Skeletal muscle satellite cell (primary cell): ENCODE measurements at regions not wholly inside any gene's neighbourhood (a gene's known extent, or its start where the extent isn't known, plus 50 kb on each side); places are given as distances from the start of the nearest gene placed in this dataset.
"Not testable (repeated sequence)": the region's sequence is repeated elsewhere in the genome, so short reads cannot be mapped to it uniquely, and the experiment has no call there.

ENCODE experiments used
- H3K27me3 ChIP-seq: 2 replicates; pipeline ENCODE4 v1.7.0; 2013; ENCODE audit warnings: low read length; ENCODE audit not compliant: control insufficient read depth, insufficient read depth
- H3K36me3 ChIP-seq: 2 replicates; pipeline ENCODE4 v1.7.0; 2013; ENCODE audit warnings: mild to moderate bottlenecking, control low read depth, low read length; ENCODE audit not compliant: insufficient read depth
- H3K4me1 ChIP-seq: 2 replicates; pipeline ENCODE4 v1.7.0; 2013; ENCODE audit warnings: low read length; ENCODE audit not compliant: control insufficient read depth, insufficient read depth
- H3K4me2 ChIP-seq: 2 replicates; pipeline ENCODE4 v1.7.0; 2013; ENCODE audit warnings: mild to moderate bottlenecking, low read length
- H3K4me3 ChIP-seq: 2 replicates; pipeline ENCODE4 v1.7.0; 2013; ENCODE audit warnings: low read length
- H3K9ac ChIP-seq: 2 replicates; pipeline ENCODE4 v1.7.0; 2013; ENCODE audit warnings: mild to moderate bottlenecking, low read depth, low read length, moderate library complexity
- H3K9me3 ChIP-seq: replicated peaks from 2 replicates; pipeline ENCODE4 v1.7.0; 2013; ENCODE audit warnings: mild to moderate bottlenecking, control low read depth, low read length

DNA sequence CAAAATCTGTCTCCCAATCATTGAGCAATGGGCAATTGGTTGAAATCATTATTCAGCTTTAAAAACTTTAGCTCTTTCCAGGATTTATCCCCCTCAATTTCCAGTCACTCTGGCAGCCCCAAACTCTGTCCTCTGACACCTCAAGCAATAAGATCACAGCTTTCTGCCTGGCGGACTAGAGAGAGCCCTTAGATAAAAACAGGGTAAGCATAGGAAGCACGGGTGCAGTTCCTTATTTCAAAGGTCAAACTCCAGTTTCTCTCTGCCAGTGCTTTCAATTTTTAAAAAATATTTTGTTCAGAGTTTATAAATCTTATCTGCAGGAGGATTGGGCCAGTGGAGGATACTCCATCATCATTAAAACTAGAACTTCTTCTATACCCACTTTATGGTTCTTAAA, 200.8 kb upstream of the PLGLB2 start:
- not testable (repeated sequence) for H3K9me3 ChIP-seq, H3K4me2 ChIP-seq, H3K4me3 ChIP-seq, H3K27me3 ChIP-seq, H3K9ac ChIP-seq, H3K4me1 ChIP-seq, H3K36me3 ChIP-seq

DNA sequence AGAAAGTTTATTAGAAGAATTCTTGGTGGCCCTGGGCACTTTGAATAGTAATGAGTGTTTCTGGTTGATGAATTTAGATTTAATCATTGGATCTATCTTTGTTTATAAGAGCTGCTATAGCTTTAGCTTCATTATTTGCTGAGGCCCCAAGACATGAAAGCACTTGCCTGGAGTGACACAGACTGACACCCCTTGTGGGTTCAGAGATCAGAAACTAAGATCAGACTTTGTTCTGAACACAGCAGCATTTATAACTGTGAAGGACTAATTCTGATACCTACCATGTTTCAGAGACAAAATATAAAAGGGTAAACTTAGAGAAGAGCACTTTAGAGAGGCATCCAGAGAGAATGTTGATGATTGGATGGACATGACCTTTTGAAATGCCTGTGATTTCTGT, 199.9 kb upstream of the PLGLB2 start:
- not testable (repeated sequence) for H3K4me1 ChIP-seq, H3K36me3 ChIP-seq, H3K9ac ChIP-seq, H3K4me3 ChIP-seq, H3K9me3 ChIP-seq, H3K27me3 ChIP-seq, H3K4me2 ChIP-seq

DNA sequence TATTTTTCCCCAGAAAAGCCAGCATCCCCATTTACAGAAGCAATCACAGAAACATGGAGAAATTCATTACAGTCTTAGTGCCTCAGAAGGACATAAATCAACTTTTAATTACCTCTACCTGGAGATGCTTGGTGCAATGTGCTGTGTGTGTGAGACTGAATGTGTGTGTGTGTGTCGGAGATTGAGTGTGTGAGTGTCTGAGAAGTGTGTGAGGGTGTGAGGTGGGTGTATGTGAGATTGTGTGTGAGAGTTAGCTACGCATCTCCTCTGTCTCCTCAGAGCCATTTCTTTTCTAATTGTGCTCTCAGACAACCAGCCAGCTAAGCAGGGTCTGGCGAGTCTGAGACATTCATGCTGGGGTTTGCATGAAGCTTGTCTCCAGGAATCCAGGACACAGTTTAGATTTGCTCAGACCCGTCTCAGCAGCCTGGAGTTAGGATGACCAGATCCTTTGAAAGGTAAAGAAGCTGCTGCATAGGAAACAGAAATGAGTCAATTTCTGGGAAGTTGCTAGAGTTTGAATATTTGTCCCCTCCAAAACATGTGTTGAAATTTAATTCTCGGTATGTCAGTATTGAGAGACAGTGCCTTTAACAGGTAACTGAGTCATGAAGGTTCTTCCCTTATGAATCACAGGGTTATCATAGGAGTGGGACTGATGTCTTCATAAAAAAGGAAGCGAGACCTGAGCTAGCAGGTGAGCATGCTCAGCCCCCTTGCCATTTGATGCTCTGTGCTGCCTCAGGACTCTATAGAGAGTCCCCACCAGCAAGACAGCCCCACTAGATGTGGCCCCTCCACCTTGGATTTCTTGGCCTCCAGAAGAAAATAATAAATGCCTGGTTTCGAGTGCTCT, 199.0 kb upstream of the PLGLB2 start:
- not testable (repeated sequence) for H3K9ac ChIP-seq, H3K27me3 ChIP-seq, H3K4me2 ChIP-seq, H3K4me3 ChIP-seq, H3K4me1 ChIP-seq, H3K36me3 ChIP-seq, H3K9me3 ChIP-seq

DNA sequence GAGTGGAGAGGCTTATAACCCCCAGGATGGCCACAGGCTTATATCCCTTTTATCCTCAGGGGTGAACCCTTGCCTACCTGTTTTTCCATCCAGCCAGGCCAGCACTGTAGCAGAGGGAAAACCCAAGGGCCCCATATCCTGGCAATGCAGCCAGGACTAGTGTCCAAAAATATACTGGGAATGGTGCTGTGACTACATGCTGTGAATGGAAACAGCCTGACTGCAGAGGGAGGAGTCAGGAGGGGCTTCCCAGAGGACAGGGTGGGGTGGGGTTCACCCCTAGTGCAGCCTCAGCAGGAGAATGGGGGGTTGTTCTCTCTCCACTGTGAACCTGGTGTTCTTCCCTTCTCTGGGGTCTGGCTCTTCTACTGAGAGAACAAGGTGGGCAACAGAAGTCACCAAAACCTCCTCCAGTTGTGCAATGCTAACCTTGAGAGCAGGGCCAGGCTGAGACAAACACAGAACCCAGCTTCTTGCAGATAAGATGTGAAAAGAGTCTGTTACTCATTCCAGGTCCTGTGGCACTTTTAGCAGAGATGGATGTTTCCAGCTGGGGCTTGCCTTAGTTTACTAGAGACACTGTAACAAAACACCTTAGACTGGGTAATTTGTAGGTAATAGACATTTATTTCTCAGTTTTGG, 198.2 kb upstream of the PLGLB2 start:
- H3K36me3 ChIP-seq, H3K27me3 ChIP-seq, H3K4me2 ChIP-seq, H3K4me3 ChIP-seq, H3K4me1 ChIP-seq, H3K9ac ChIP-seq, H3K9me3 ChIP-seq: not testable (repeated sequence)

DNA sequence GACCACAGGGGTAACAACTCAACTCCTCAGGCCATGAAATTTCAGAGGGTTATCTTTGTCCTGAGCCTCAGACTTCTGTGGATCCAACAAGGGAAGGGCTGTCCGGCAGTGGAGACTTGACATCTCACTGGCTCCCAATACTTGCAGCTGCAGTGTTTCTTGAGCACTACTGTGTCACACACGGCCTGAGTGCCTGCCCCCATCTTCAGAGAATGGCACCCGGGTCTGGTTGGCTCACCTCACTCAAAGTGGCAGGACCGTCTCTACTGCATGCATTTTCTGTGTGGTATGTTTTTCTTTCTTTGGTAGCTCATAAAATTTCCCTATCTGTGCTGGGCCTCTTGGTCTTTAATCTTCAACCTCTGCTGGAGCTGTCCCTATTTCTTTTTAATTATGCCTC, 193.2 kb upstream of the PLGLB2 start:
- H3K4me1 ChIP-seq, H3K36me3 ChIP-seq, H3K9ac ChIP-seq, H3K4me3 ChIP-seq, H3K9me3 ChIP-seq, H3K27me3 ChIP-seq, H3K4me2 ChIP-seq: not testable (repeated sequence)

DNA sequence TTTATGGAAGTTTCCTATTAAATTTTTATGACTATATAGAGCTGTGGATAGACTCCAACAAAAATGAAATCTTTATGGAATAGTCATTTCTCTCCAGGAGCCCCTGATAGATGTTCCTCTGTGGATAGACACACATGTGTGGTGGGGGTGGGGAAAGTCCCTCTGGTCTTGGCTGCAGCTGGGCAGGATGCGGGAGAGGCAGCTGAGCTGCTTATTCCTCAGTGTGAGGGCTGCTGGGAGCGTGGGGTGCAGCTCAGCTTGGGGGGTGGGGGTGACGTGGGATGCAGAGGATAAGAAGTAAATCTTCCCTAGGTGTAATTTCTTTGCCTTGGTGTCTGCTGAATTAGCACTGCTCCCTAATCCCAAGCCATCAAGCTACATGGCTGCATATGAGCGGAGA, 192.8 kb upstream of the PLGLB2 start:
- not testable (repeated sequence) for H3K4me1 ChIP-seq, H3K4me2 ChIP-seq, H3K9ac ChIP-seq, H3K4me3 ChIP-seq, H3K9me3 ChIP-seq, H3K36me3 ChIP-seq, H3K27me3 ChIP-seq

DNA sequence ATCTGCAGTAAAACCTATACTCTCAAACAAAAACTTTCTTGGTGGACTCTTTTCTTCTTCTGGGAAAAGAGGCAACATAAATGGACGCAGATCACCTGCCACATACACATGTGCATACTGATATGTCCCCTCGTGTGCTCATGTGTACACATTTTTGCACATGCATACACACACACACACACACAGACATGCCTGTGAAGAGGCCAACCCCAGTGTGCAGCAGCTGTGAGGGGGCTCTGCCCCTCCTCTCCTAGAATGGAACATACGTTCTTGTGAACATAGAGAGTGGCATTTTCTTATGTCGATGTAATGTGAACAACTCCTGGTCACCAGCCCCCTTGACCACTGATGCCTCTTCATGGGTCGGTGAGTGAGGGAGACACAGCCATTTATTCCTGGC, 188.9 kb upstream of the PLGLB2 start:
- not testable (repeated sequence) for H3K36me3 ChIP-seq, H3K4me3 ChIP-seq

DNA sequence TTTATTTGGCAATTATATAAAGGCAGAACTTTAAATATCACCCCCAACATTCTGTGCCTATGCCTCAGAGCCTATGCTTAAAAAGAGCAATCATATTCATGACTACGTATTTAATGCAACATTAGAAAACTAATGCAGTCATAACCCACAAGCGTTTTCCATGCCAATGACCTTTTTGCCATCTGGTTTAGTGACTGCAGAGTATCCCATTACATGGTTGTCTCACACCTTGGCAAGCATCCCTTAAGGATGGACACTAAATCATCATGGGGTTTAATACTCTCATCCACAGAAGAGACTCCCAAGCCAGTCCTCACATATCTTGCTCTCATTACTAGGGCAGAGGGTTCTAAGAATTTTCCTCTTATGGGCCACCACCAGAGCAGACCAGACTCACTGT, 188.2 kb upstream of the PLGLB2 start:
- not testable (repeated sequence) for H3K4me2 ChIP-seq, H3K9me3 ChIP-seq, H3K9ac ChIP-seq, H3K4me3 ChIP-seq, H3K36me3 ChIP-seq, H3K27me3 ChIP-seq, H3K4me1 ChIP-seq

More for the DNA sequence above, 188.9 kb upstream of the PLGLB2 start:
- H3K9me3 ChIP-seq, H3K4me2 ChIP-seq, H3K9ac ChIP-seq, H3K27me3 ChIP-seq, H3K4me1 ChIP-seq: not testable (repeated sequence)

DNA sequence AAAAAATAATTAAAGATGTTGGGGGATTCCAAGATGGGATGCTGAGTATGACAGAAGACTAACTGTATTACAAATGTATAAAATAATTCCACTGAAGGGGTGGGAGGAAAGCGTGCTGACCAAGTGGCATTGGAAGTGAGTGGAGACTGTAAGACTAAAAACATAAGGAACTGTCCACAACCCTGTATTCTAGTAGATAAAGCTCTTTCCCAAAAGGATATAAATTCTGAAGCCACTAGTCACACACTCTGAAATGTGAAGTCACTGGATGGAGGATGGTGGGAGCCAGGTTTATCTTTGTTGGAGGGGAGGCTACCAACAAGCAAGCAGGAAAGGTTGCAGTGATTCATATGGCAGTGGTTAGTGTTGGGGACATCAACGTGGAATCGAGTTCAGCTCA, 182.8 kb upstream of the PLGLB2 start:
- H3K9me3 ChIP-seq, H3K4me2 ChIP-seq, H3K9ac ChIP-seq, H3K27me3 ChIP-seq, H3K36me3 ChIP-seq, H3K4me1 ChIP-seq, H3K4me3 ChIP-seq: not testable (repeated sequence)

DNA sequence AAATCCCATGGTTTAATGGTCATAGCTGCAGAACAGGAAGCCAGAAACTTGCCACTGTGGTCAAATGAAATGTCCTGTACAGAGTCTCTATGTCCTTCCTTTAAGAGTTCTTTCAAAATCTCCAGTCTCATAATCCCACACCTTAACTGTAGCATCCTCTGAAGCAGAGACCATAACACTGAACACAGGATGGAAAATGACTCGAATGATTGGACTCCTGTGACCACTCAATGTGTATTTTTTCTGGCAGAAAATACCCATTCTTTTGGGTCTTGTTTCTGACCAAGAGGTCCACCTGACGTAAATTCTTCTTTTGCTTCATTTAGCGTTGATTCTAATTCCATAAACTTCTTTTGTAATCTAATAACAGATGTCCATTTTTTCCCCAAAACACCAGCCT, 181.4 kb upstream of the PLGLB2 start:
- not testable (repeated sequence) for H3K9ac ChIP-seq, H3K4me3 ChIP-seq, H3K27me3 ChIP-seq, H3K36me3 ChIP-seq, H3K4me2 ChIP-seq, H3K4me1 ChIP-seq, H3K9me3 ChIP-seq

DNA sequence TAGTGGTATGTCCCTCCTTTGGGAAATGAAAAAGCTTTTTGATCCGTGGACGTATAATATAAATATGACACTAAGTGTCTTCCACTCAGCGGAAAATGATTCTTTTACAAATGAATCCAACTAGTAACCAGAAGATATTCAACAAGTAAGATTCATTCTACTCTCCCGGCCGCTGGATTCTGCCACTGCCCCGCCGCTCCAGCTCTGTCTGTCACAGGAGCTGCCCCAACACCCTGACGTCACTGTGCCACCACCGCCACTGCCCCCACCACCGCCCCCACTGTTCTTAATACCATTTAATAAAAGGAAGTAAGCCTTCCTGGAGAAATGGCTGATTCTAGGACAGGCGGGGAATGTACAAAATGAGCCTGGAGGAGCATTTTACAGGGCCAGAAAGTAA, 180.8 kb upstream of the PLGLB2 start:
- H3K4me1 ChIP-seq, H3K4me3 ChIP-seq, H3K9me3 ChIP-seq, H3K4me2 ChIP-seq, H3K27me3 ChIP-seq, H3K36me3 ChIP-seq, H3K9ac ChIP-seq: not testable (repeated sequence)

DNA sequence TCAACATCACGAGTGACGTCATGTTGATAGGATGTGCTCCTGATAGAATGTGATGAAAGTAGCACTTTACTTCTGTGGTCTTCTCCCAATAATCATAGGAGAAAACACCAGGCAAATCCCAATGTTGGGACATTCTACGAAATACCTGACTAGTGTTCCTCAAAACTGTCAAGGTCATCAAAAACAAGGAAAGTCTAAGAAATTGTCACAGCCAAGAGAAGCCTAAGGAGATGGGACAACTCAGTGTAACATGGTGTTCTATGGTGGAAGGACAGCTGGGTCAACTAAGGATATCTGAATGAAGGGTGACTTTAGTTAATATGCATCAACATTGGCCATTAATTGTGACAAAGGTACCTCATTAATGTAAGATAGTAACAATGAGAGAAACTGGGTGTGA, 180.0 kb upstream of the PLGLB2 start:
- H3K4me2 ChIP-seq, H3K4me1 ChIP-seq, H3K27me3 ChIP-seq, H3K4me3 ChIP-seq, H3K36me3 ChIP-seq, H3K9ac ChIP-seq, H3K9me3 ChIP-seq: not testable (repeated sequence)
